IMR-90 (cell line): ENCODE measurements at regions not wholly inside any gene's neighbourhood (a gene's known extent, or its start where the extent isn't known, plus 50 kb on each side); places are given as distances from the start of the nearest gene placed in this dataset.

ENCODE experiments used
- BHLHE40 ChIP-seq: fragments of 150-350 bp; IDR thresholded peaks from 2 replicates; pipeline ENCODE4 v1.6.1; 2016; ENCODE audit warnings: mild to moderate bottlenecking, low read depth, low read length
- CEBPB ChIP-seq: IDR thresholded peaks from 2 replicates; pipeline ENCODE4 v1.6.1; 2012; ENCODE audit warnings: low read depth, low read length, improper control_type of control experiment
- CHD1 ChIP-seq: IDR thresholded peaks from 2 replicates; pipeline ENCODE4 v1.6.1; 2012; ENCODE audit warnings: low read depth, low read length, improper control_type of control experiment
- CTCF ChIP-seq: conservative IDR thresholded peaks from 2 replicates; pipeline ENCODE4 v1.5.1; 2012; ENCODE audit warnings: mild to moderate bottlenecking, low read depth, low read length, improper control_type of control experiment
- ELK1 ChIP-seq: fragments of 150-350 bp; IDR thresholded peaks from 2 replicates; pipeline ENCODE4 v1.6.1; 2016; ENCODE audit warnings: low read depth, mild to moderate bottlenecking, low read length, moderate library complexity, borderline replicate concordance
- NFE2L2 ChIP-seq: fragments of 150-350 bp; IDR thresholded peaks from 2 replicates; pipeline ENCODE4 v1.6.1; 2016; ENCODE audit warnings: low read depth, mild to moderate bottlenecking, low read length
- POLR2A ChIP-seq: IDR thresholded peaks from 2 replicates; pipeline ENCODE4 v1.6.1; 2012; ENCODE audit warnings: mild to moderate bottlenecking, low read depth, low read length
- RAD21 ChIP-seq: IDR thresholded peaks from 2 replicates; pipeline ENCODE4 v1.6.1; 2012; ENCODE audit warnings: low read length, improper control_type of control experiment
- RCOR1 ChIP-seq: IDR thresholded peaks from 2 replicates; pipeline ENCODE4 v1.6.1; 2012; ENCODE audit warnings: mild to moderate bottlenecking, low read length, improper control_type of control experiment; ENCODE audit not compliant: insufficient replicate concordance
- RFX5 ChIP-seq: IDR thresholded peaks from 2 replicates; pipeline ENCODE4 v1.8.0; 2012; ENCODE audit warnings: low read depth, mild to moderate bottlenecking, low read length, moderate library complexity

- TF ChIP-seq CHD1 (no peak), CTCF (no peak), RAD21 (no peak), RFX5 (no peak), POLR2A (no peak), ELK1 (no peak), NFE2L2 (no peak), RCOR1 (no peak), BHLHE40 (no peak), CEBPB (no peak)
Measured at GRCh38 chr6:56767892-56768531, 125.3 kb upstream of the DST start.
